GM13977 (cell line): ENCODE measurements at regions not wholly inside any gene's neighbourhood (a gene's known extent, or its start where the extent isn't known, plus 50 kb on each side); places are given as distances from the start of the nearest gene placed in this dataset.

Experiments
- DNase-seq: peaks from one replicate; pipeline ENCODE4 v3.0.0; 2012; ENCODE audit warnings: low spot score
- in situ Hi-C: fragments of 300-500 bp; cut with MboI; formaldehyde crosslinking; loops from one replicate; pipeline ENCODE4 v1.12.0; 2022; ENCODE audit warnings: low sequenced_read_pairs, low pct_unique_long_range_greater_than_20kb, mixed read lengths, inconsistent platforms; ENCODE audit not compliant: unreplicated experiment
- TF ChIP-seq, protein P1 (sequence below): IDR thresholded peaks from 2 replicates; pipeline ENCODE4 v1.5.1; 2012; ENCODE audit warnings: mild to moderate bottlenecking, control low read depth; ENCODE audit not compliant: insufficient read depth; ENCODE audit errors: extremely low read depth, missing control alignments

DNA sequence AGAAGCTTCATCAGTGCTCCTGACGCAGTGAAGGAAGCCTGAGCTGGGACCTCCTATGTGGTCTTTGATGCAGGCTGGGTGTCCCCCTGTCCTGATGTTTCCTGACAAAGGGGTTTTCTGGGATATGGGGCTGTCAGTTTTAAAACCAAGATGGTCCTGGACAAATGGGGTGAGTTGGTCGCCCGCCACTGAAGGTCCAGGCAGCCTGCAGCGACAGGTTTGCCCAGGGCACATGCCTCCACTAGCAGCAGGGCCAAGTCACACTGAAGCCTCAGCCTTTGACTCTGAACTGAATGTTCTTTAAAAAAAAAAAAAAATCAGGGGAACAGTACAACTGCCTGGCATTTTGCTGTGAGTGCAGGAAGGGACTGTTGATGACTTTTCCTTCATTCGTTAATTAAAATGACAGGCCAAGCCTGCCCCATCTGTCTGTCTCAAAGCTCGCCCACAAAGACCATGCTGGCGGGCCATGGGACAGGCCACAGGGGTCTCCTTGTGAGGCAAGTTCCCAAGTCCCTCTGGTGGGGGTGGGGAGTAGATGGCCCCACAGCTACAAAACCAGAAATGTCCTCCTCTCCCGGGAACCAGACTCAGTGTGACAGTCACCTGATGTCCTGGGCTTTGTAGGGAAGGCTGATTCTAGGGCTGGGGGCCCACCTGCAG is 274.8 kb downstream of the CTTN start:
- DNase-seq, result no peak

DNA sequence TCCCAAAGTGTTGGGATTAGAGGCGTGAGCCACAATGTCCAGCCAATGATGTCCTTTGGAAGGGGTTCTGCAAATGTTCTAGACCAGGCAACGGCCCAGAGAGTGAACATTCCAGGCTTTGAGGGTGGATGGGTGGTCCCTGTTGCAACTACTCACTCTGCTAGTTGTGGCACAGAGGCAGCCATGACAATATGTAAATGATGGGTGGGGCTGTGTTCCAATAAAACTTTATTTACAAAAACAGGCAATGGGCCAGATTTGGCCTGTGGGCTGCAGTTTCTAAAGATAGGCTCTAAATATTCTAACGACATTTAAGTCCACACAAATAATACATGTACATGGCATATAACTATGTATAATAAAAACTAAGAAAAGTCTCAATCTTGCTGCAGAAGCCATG is 276.3 kb downstream of the CTTN start:
- DNase-seq, result no peak
- TF ChIP-seq, protein P1, sequence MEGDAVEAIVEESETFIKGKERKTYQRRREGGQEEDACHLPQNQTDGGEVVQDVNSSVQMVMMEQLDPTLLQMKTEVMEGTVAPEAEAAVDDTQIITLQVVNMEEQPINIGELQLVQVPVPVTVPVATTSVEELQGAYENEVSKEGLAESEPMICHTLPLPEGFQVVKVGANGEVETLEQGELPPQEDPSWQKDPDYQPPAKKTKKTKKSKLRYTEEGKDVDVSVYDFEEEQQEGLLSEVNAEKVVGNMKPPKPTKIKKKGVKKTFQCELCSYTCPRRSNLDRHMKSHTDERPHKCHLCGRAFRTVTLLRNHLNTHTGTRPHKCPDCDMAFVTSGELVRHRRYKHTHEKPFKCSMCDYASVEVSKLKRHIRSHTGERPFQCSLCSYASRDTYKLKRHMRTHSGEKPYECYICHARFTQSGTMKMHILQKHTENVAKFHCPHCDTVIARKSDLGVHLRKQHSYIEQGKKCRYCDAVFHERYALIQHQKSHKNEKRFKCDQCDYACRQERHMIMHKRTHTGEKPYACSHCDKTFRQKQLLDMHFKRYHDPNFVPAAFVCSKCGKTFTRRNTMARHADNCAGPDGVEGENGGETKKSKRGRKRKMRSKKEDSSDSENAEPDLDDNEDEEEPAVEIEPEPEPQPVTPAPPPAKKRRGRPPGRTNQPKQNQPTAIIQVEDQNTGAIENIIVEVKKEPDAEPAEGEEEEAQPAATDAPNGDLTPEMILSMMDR, result no peak

More for the DNA sequence above, 274.8 kb downstream of the CTTN start:
- TF ChIP-seq, protein P1, result no peak
- in situ Hi-C loops, result no loop called here

DNA sequence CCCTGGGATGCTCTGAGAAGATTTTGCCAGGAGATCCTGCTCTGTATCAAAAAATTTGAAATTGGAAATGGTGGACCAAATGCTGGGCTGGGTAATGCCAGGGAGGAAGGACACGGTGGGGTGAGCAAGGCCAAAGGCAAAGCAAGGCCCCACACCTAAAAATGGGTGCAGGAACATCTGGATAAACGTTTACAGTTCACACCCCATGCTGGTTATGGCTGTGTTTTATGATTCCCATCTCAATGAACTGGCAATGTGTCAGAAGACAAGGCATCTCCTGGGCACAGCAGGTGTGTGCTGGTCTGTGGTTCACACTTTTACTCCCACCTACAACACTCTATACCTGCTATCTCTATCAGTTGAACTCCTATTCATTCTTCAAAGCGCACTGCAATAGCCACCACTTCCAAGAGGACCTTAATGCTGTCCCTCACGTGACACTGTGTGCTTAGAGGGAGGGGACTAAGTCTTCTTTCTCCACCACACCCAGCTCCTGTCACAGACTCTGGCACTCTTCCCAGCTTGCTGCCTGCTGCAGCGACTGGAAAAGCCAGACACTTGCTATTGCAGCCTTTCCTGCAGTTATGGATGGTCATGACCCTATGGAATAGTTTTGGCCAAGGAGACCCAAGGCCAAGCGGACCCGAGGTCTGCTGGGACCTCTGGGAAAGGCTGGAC is 277.5 kb downstream of the CTTN start:
- in situ Hi-C loops, result no loop called here
- TF ChIP-seq, protein P1, result no peak
- no peak for DNase-seq

More for the DNA sequence above, 276.3 kb downstream of the CTTN start:
- in situ Hi-C loops, result no loop called here

DNA sequence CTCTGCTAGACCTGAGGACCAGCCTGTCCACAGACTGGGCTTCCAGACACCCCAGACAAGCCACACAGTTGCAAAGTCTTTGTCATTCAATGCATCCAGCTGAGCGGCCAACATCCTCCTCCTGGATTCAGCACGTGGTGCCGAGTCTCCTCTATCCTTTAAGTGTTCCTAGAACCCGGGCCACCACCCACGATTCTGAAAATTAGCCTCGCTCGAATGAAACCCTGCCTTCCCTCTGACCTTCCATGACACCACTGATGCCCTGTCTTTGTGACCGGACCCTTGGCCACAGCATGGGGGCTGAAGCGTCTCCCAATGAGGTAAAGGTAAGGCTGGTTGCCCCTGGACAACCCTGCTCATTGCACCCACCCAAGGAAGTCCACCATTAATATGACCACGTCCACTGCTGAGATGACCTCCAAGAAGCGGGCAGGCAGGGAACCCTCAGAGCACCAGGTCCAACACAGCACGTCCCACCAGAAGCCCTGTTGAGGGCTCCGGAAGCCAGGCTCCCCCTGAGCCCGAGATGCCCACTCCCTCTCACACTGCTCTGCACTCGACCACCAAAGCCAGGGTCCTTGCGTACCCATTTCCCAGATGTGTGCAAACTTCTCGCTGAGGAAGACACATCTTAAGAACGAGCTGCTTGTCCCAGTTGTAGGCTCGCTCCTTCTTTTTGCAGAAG is 279.0 kb downstream of the CTTN start:
- DNase-seq, result no peak
- in situ Hi-C loops, result no loop called here
- TF ChIP-seq, protein P1, result no peak

DNA sequence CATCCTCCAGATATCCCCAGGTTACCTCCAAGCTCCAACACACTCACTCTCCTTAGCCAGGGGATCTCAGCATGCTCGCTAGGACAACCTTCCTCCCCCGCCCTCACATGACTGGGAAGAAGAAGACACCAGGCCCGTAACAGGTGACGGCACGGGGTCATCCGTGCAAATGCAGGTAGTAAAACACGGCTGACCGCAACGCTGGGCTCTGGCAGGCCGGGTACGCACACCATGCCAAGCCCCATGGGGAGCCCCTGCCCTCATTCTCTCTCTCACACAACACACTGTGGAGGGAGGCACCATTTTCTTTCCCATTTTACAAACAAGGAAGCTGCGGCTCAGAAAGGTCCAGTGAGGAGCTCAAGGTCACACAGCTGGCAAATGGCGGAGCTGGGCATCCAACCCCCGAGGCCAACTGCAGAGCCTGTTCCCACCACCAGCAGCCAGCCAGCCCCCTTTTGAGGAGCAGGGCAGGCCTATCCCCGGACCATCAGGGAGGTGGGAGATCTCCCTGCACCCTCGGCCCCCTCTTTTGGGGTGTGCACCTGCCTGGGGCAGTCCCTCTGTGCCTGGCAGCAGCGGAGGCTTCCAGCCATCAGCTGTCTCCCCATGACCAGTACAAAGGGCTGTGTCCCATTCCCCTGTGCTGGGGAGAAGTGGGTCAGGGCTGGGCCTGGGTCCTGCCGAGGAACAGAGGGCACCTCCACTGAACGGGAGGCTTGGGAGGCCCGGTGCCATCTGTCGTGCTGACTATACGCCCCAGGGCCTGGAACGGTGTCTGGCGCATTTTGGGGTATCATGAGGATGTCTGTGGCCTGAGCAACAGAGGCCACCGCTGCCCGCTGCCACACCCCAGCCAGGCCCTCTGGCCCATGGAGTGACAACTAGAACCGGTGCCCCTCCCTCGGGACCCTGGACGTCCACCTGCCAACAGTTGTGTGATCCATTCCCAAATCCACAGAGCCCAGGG is 280.9 kb downstream of the CTTN start:
- TF ChIP-seq, protein P1, result no peak
- no peak for DNase-seq
- in situ Hi-C loops, result no loop called here

DNA sequence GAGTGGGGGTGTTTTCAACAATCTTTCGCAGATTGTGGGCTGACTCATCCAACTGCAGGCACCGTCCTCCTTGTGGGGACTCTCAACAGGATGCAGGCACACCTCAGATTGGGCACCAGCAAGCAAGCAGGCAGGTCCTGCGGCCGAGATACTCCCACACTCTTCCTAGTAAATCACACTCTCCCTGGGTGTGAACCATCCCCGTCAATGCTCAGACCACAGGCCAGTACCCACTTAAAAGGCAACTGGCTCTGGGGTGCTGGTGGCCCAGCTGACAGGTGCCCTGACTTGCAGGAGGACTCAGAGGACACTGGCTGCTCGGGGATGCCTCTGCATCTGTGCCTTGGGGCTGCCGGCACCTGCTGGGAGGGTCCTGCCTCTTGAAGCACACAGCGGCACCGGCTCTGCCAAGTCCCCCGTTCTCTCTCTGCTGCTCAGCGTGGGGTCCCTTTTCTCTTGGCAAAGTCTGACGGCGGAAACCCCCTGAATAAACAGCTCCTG is 282.5 kb downstream of the CTTN start:
- TF ChIP-seq, protein P1, result no peak
- in situ Hi-C loops, result no loop called here
- DNase-seq, result no peak
